H1 (cell line): ENCODE measurements at regions not wholly inside any gene's neighbourhood (a gene's known extent, or its start where the extent isn't known, plus 50 kb on each side); places are given as distances from the start of the nearest gene placed in this dataset.

ENCODE experiments used
- ASH2L ChIP-seq: fragments of 200-600, 300-600 bp; sonication (generic); IDR thresholded peaks from one replicate; pipeline ENCODE4 v1.7.1; 2017; ENCODE audit warnings: low read length
- GABPA ChIP-seq: IDR thresholded peaks from 2 replicates; pipeline ENCODE4 v1.6.1; 2011; ENCODE audit warnings: mild to moderate bottlenecking, low read length, moderate library complexity, borderline replicate concordance; ENCODE audit not compliant: insufficient read depth
- JUN ChIP-seq: IDR thresholded peaks from 2 replicates; pipeline ENCODE4 v1.6.1; 2011; ENCODE audit warnings: low read depth, mild to moderate bottlenecking, improper control_type of control experiment, low read length
- SP4 ChIP-seq: IDR thresholded peaks from 2 replicates; pipeline ENCODE4 v1.6.1; 2012; ENCODE audit warnings: low read length, inconsistent platforms
- TF ChIP-seq, protein P1 (sequence below): fragments of 300-600 bp; sonication (generic); IDR thresholded peaks from 2 replicates; pipeline ENCODE4 v1.7.1; 2012; ENCODE audit warnings: low read length, moderate library complexity, mild to moderate bottlenecking, inconsistent platforms; ENCODE audit not compliant: insufficient replicate concordance
- TF ChIP-seq, protein P2 (sequence below): IDR thresholded peaks from 2 replicates; pipeline ENCODE4 v1.6.1; 2011; ENCODE audit warnings: low read depth, mild to moderate bottlenecking, low read length; ENCODE audit not compliant: insufficient read depth

- TF ChIP-seq, protein P1, sequence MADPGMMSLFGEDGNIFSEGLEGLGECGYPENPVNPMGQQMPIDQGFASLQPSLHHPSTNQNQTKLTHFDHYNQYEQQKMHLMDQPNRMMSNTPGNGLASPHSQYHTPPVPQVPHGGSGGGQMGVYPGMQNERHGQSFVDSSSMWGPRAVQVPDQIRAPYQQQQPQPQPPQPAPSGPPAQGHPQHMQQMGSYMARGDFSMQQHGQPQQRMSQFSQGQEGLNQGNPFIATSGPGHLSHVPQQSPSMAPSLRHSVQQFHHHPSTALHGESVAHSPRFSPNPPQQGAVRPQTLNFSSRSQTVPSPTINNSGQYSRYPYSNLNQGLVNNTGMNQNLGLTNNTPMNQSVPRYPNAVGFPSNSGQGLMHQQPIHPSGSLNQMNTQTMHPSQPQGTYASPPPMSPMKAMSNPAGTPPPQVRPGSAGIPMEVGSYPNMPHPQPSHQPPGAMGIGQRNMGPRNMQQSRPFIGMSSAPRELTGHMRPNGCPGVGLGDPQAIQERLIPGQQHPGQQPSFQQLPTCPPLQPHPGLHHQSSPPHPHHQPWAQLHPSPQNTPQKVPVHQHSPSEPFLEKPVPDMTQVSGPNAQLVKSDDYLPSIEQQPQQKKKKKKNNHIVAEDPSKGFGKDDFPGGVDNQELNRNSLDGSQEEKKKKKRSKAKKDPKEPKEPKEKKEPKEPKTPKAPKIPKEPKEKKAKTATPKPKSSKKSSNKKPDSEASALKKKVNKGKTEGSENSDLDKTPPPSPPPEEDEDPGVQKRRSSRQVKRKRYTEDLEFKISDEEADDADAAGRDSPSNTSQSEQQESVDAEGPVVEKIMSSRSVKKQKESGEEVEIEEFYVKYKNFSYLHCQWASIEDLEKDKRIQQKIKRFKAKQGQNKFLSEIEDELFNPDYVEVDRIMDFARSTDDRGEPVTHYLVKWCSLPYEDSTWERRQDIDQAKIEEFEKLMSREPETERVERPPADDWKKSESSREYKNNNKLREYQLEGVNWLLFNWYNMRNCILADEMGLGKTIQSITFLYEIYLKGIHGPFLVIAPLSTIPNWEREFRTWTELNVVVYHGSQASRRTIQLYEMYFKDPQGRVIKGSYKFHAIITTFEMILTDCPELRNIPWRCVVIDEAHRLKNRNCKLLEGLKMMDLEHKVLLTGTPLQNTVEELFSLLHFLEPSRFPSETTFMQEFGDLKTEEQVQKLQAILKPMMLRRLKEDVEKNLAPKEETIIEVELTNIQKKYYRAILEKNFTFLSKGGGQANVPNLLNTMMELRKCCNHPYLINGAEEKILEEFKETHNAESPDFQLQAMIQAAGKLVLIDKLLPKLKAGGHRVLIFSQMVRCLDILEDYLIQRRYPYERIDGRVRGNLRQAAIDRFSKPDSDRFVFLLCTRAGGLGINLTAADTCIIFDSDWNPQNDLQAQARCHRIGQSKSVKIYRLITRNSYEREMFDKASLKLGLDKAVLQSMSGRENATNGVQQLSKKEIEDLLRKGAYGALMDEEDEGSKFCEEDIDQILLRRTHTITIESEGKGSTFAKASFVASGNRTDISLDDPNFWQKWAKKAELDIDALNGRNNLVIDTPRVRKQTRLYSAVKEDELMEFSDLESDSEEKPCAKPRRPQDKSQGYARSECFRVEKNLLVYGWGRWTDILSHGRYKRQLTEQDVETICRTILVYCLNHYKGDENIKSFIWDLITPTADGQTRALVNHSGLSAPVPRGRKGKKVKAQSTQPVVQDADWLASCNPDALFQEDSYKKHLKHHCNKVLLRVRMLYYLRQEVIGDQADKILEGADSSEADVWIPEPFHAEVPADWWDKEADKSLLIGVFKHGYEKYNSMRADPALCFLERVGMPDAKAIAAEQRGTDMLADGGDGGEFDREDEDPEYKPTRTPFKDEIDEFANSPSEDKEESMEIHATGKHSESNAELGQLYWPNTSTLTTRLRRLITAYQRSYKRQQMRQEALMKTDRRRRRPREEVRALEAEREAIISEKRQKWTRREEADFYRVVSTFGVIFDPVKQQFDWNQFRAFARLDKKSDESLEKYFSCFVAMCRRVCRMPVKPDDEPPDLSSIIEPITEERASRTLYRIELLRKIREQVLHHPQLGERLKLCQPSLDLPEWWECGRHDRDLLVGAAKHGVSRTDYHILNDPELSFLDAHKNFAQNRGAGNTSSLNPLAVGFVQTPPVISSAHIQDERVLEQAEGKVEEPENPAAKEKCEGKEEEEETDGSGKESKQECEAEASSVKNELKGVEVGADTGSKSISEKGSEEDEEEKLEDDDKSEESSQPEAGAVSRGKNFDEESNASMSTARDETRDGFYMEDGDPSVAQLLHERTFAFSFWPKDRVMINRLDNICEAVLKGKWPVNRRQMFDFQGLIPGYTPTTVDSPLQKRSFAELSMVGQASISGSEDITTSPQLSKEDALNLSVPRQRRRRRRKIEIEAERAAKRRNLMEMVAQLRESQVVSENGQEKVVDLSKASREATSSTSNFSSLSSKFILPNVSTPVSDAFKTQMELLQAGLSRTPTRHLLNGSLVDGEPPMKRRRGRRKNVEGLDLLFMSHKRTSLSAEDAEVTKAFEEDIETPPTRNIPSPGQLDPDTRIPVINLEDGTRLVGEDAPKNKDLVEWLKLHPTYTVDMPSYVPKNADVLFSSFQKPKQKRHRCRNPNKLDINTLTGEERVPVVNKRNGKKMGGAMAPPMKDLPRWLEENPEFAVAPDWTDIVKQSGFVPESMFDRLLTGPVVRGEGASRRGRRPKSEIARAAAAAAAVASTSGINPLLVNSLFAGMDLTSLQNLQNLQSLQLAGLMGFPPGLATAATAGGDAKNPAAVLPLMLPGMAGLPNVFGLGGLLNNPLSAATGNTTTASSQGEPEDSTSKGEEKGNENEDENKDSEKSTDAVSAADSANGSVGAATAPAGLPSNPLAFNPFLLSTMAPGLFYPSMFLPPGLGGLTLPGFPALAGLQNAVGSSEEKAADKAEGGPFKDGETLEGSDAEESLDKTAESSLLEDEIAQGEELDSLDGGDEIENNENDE = no peak
- TF ChIP-seq GABPA (no peak), ASH2L (no peak), JUN (no peak), SP4 (no peak)
- TF ChIP-seq, protein P2, sequence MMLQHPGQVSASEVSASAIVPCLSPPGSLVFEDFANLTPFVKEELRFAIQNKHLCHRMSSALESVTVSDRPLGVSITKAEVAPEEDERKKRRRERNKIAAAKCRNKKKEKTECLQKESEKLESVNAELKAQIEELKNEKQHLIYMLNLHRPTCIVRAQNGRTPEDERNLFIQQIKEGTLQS = no peak
Measured at GRCh38 chr12:24748326-24748725, 200.6 kb downstream of the BCAT1 start (continued).
